ENCODE measurements at regions not wholly inside any gene's neighbourhood (a gene's known extent, or its start where the extent isn't known, plus 50 kb on each side); places are given as distances from the start of the nearest gene placed in this dataset.

GRCh38 chr18:77967071-77967470 lies 717.4 kb downstream of the GALR1 start:
- no peak for DNase-seq (ENCODE audit: extremely low spot score)
- TF ChIP-seq PKNOX1 (IDR thresholded peaks at IDR 0.05) = no peak
- no peak for TF ChIP-seq FOXM1 (IDR thresholded peaks at IDR 0.05; ENCODE audit: borderline replicate concordance)
- TF ChIP-seq HDGF (IDR thresholded peaks at IDR 0.05; ENCODE audit: borderline replicate concordance) = no peak
- no peak for TF ChIP-seq FOXA1 (IDR thresholded peaks at IDR 0.05)
- no peak for TF ChIP-seq LEF1 (IDR thresholded peaks at IDR 0.05; ENCODE audit: borderline replicate concordance)
- TF ChIP-seq L3MBTL2 (conservative IDR thresholded peaks at IDR 0.05) = no peak
- no peak for TF ChIP-seq SP1 (IDR thresholded peaks at IDR 0.05)
- no peak for TF ChIP-seq ARNT (IDR thresholded peaks at IDR 0.05)
- no peak for TF ChIP-seq CTBP1 (IDR thresholded peaks at IDR 0.05; ENCODE audit: borderline replicate concordance)
- TF ChIP-seq FOXK2 (IDR thresholded peaks at IDR 0.05) = no peak
- TF ChIP-seq TARDBP (IDR thresholded peaks at IDR 0.05) = no peak
- TF ChIP-seq BHLHE40 (IDR thresholded peaks at IDR 0.05; ENCODE audit: borderline replicate concordance) = no peak
- no peak for TF ChIP-seq ZNF384 (IDR thresholded peaks at IDR 0.05)
- TF ChIP-seq SUZ12 (IDR thresholded peaks at IDR 0.05) = no peak
- TF ChIP-seq NFRKB (IDR thresholded peaks at IDR 0.05) = no peak
- no peak for TF ChIP-seq ELF4 (IDR thresholded peaks at IDR 0.05)
- POLR2A ChIA-PET = no interaction called here
- CTCF ChIA-PET = no interaction called here

- DNase-seq (ENCODE audit: extremely low spot score) = no peak
- CTCF ChIA-PET = no interaction called here
- TF ChIP-seq LEF1 (IDR thresholded peaks at IDR 0.05; ENCODE audit: borderline replicate concordance) (no peak), PKNOX1 (IDR thresholded peaks at IDR 0.05) (no peak), FOXA1 (IDR thresholded peaks at IDR 0.05) (no peak), BHLHE40 (IDR thresholded peaks at IDR 0.05; ENCODE audit: borderline replicate concordance) (no peak), ARNT (IDR thresholded peaks at IDR 0.05) (no peak), ELF4 (IDR thresholded peaks at IDR 0.05) (no peak), CTBP1 (IDR thresholded peaks at IDR 0.05; ENCODE audit: borderline replicate concordance) (no peak), ZNF384 (IDR thresholded peaks at IDR 0.05) (no peak), FOXK2 (IDR thresholded peaks at IDR 0.05) (no peak), TARDBP (IDR thresholded peaks at IDR 0.05) (no peak), NFRKB (IDR thresholded peaks at IDR 0.05) (no peak), FOXM1 (IDR thresholded peaks at IDR 0.05; ENCODE audit: borderline replicate concordance) (no peak), HDGF (IDR thresholded peaks at IDR 0.05; ENCODE audit: borderline replicate concordance) (no peak)
- POLR2A ChIA-PET = no interaction called here
Observed at GRCh38 chr18:77967791-77968190, 718.1 kb downstream of the GALR1 start.

GRCh38 chr18:77969972-77970371 lies 720.3 kb downstream of the GALR1 start:
- no peak for DNase-seq (ENCODE audit: extremely low spot score)
- POLR2A ChIA-PET = no interaction called here
- CTCF ChIA-PET = no interaction called here
- TF ChIP-seq NFRKB (IDR thresholded peaks at IDR 0.05) = no peak
- TF ChIP-seq SUZ12 (IDR thresholded peaks at IDR 0.05) = no peak

- POLR2A ChIA-PET = no interaction called here
- TF ChIP-seq FOXA1 (IDR thresholded peaks at IDR 0.05) (no peak), SUZ12 (IDR thresholded peaks at IDR 0.05) (no peak), BHLHE40 (IDR thresholded peaks at IDR 0.05; ENCODE audit: borderline replicate concordance) (no peak), CTBP1 (IDR thresholded peaks at IDR 0.05; ENCODE audit: borderline replicate concordance) (no peak), HDGF (IDR thresholded peaks at IDR 0.05; ENCODE audit: borderline replicate concordance) (no peak), FOXM1 (IDR thresholded peaks at IDR 0.05; ENCODE audit: borderline replicate concordance) (no peak), LEF1 (IDR thresholded peaks at IDR 0.05; ENCODE audit: borderline replicate concordance) (no peak), ELF4 (IDR thresholded peaks at IDR 0.05) (no peak)
- CTCF ChIA-PET = no interaction called here
Observed at GRCh38 chr18:77970814-77971213, 721.2 kb downstream of the GALR1 start.

GRCh38 chr18:77973745-77974144 lies 724.1 kb downstream of the GALR1 start:
- no peak for DNase-seq (ENCODE audit: extremely low spot score)
- TF ChIP-seq LEF1 (IDR thresholded peaks at IDR 0.05; ENCODE audit: borderline replicate concordance) = no peak
- no peak for TF ChIP-seq SUZ12 (IDR thresholded peaks at IDR 0.05)
- TF ChIP-seq L3MBTL2 (conservative IDR thresholded peaks at IDR 0.05) = no peak
- no peak for TF ChIP-seq SP1 (IDR thresholded peaks at IDR 0.05)
- no peak for TF ChIP-seq PKNOX1 (IDR thresholded peaks at IDR 0.05)
- TF ChIP-seq ZNF384 (IDR thresholded peaks at IDR 0.05) = no peak
- TF ChIP-seq FOXM1 (IDR thresholded peaks at IDR 0.05; ENCODE audit: borderline replicate concordance) = no peak
- TF ChIP-seq ELF4 (IDR thresholded peaks at IDR 0.05) = no peak
- TF ChIP-seq FOXA1 (IDR thresholded peaks at IDR 0.05) = no peak
- TF ChIP-seq CTBP1 (IDR thresholded peaks at IDR 0.05; ENCODE audit: borderline replicate concordance) = no peak
- TF ChIP-seq BHLHE40 (IDR thresholded peaks at IDR 0.05; ENCODE audit: borderline replicate concordance) = no peak
- no peak for TF ChIP-seq HDGF (IDR thresholded peaks at IDR 0.05; ENCODE audit: borderline replicate concordance)
- no peak for TF ChIP-seq NFRKB (IDR thresholded peaks at IDR 0.05)
- CTCF ChIA-PET = no interaction called here
- POLR2A ChIA-PET = no interaction called here

More at GRCh38 chr18:77970814-77971213, 721.2 kb downstream of the GALR1 start:
- no peak for DNase-seq (ENCODE audit: extremely low spot score)

- ChIA-PET POLR2A (no interaction called here), CTCF (no interaction called here)
- no peak for DNase-seq (ENCODE audit: extremely low spot score)
- no peak for TF ChIP-seq SUZ12 (IDR thresholded peaks at IDR 0.05)
- no peak for TF ChIP-seq PKNOX1 (IDR thresholded peaks at IDR 0.05)
- TF ChIP-seq FOXM1 (IDR thresholded peaks at IDR 0.05; ENCODE audit: borderline replicate concordance) = no peak
- TF ChIP-seq BHLHE40 (IDR thresholded peaks at IDR 0.05; ENCODE audit: borderline replicate concordance) = no peak
- TF ChIP-seq FOXK2 (IDR thresholded peaks at IDR 0.05) = no peak
- TF ChIP-seq L3MBTL2 (conservative IDR thresholded peaks at IDR 0.05) = no peak
- TF ChIP-seq LEF1 (IDR thresholded peaks at IDR 0.05; ENCODE audit: borderline replicate concordance) = no peak
- no peak for TF ChIP-seq FOXA1 (IDR thresholded peaks at IDR 0.05)
- no peak for TF ChIP-seq CTBP1 (IDR thresholded peaks at IDR 0.05; ENCODE audit: borderline replicate concordance)
- TF ChIP-seq ELF4 (IDR thresholded peaks at IDR 0.05) = no peak
- no peak for TF ChIP-seq HDGF (IDR thresholded peaks at IDR 0.05; ENCODE audit: borderline replicate concordance)
- no peak for TF ChIP-seq ZNF384 (IDR thresholded peaks at IDR 0.05)
- no peak for TF ChIP-seq ARNT (IDR thresholded peaks at IDR 0.05)
- TF ChIP-seq SP1 (IDR thresholded peaks at IDR 0.05) = no peak
- no peak for TF ChIP-seq NFRKB (IDR thresholded peaks at IDR 0.05)
- TF ChIP-seq TARDBP (IDR thresholded peaks at IDR 0.05) = no peak
Observed at GRCh38 chr18:77974329-77974728, 724.7 kb downstream of the GALR1 start.
